ENCODE measurements at regions not wholly inside any gene's neighbourhood (a gene's known extent, or its start where the extent isn't known, plus 50 kb on each side); places are given as distances from the start of the nearest gene placed in this dataset.

DNA sequence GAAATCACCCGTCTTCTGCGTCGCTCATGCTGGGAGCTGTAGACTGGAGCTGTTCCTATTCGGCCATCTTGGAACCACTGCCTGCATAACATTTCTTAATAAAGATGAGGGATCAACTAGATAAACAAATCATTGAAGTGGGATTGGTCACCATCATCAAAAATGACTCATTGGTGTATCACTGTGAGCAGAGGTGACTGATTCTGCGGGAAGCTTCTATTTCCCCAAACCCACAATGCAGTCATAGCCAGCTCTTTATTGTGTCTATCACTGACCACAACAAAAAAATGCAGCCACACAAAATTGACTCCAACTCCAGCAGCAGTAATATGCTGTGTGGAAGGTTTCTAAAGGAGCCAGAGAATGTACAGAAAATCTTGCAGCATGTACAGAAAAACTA is 630.7 kb upstream of the HS6ST1 start:
- 100% methylated on average over 3 of the region's 5 CpGs for WGBS (ENCODE audit: insufficient coverage)
- no peaks in the 10 kb centered on the region for H3K4me1 ChIP-seq (ENCODE audit: control extremely low read depth in 1 of 4, control insufficient read depth in 4 of 4, insufficient read depth in 4 of 4, low read length in 3 of 4)

DNA sequence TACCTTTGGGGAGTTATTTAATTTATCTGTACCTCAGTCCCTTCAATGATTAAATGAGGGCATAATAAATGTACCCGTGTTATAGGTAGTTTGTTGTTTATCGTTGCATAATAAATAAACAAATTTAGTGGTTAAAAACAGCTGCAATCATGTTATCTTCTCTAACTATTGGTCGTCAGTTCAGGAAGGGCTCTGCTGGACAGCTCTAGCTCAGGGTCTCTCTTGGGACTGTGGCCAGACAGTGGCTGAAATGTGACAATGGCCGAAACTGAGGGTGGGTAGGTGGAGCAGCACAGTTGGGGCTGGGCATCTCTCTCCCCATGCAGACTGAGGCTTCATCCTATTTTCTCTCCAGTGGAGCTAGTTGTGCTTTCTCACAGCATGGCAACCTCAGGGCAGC is 632.1 kb upstream of the HS6ST1 start:
- Histone ChIP-seq H3K4me1 (ENCODE audit: control extremely low read depth in 1 of 4, control insufficient read depth in 4 of 4, insufficient read depth in 4 of 4, low read length in 3 of 4) (no peaks in the 10 kb centered on the region), H3K27ac (ENCODE audit: insufficient read depth in 1 of 2, low read depth in 1 of 2, low read length in 2 of 2, poor library complexity in 1 of 2, severe bottlenecking in 2 of 2) (no peak overlapping the region), H3K4me3 (ENCODE audit: control insufficient read depth in 1 of 7, extremely low read depth in 1 of 7, insufficient read depth in 4 of 7, low read depth in 2 of 7, low read length in 6 of 7) (no peak overlapping the region), H3K36me3 (ENCODE audit: control insufficient read depth in 4 of 4, insufficient read depth in 4 of 4, low read length in 3 of 4) (no peaks in the 10 kb centered on the region), H3K9me3 (ENCODE audit: control extremely low read depth in 1 of 5, control insufficient read depth in 4 of 5, insufficient read depth in 2 of 5, low read depth in 1 of 5, low read length in 4 of 5) (peaks cover 0 to 5% (median 0%) of the 10 kb centered on the region in 5 experiments), H3K27me3 (replicated peaks in 2 of 5; ENCODE audit: control insufficient read depth in 4 of 5, insufficient read depth in 5 of 5, low read length in 4 of 5) (no peaks in the 10 kb centered on the region)
- CTCF ChIA-PET = interaction anchor here (1.2 kb wide), 1 partner anchor 11 kb away, joined by 3 read pairs; no protein-coding TSS in a partner anchor
- DNase-seq = no peak
- POLR2A ChIA-PET = no interaction called here
- 56% methylated on average over 1 of the region's 4 CpGs for WGBS (ENCODE audit: insufficient coverage)

More for the DNA sequence above, 630.7 kb upstream of the HS6ST1 start:
- Histone ChIP-seq H3K27ac (ENCODE audit: insufficient read depth in 1 of 2, low read depth in 1 of 2, low read length in 2 of 2, poor library complexity in 1 of 2, severe bottlenecking in 2 of 2) (no peak overlapping the region), H3K27me3 (replicated peaks in 2 of 5; ENCODE audit: control insufficient read depth in 4 of 5, insufficient read depth in 5 of 5, low read length in 4 of 5) (no peaks in the 10 kb centered on the region), H3K4me3 (ENCODE audit: control insufficient read depth in 1 of 7, extremely low read depth in 1 of 7, insufficient read depth in 4 of 7, low read depth in 2 of 7, low read length in 6 of 7) (no peak overlapping the region), H3K36me3 (ENCODE audit: control insufficient read depth in 4 of 4, insufficient read depth in 4 of 4, low read length in 3 of 4) (no peaks in the 10 kb centered on the region), H3K9me3 (ENCODE audit: control extremely low read depth in 1 of 5, control insufficient read depth in 4 of 5, insufficient read depth in 2 of 5, low read depth in 1 of 5, low read length in 4 of 5) (peaks cover 0 to 5% (median 0%) of the 10 kb centered on the region in 5 experiments)
- CTCF ChIA-PET = no interaction called here
- POLR2A ChIA-PET = no interaction called here
- no peak for DNase-seq

DNA sequence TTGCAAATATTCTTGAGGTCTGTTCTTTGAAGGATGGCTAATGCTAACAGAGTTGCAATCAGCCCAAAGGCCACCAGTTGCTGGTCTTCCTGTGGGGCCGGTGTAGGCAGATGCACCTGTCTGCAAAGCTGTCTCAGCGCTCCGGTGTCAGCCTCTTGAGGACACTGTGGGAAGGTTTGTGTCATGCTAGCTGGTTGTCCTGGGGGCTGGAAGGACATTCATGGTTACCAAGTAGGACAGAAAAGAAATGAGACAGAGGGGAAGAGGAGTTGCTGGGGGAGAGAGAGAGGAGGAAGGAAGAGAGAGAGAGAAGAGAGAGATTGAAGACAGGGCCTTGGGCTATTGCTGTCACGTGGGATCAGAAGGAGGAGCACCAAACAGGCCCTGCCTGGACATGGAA is 639.6 kb upstream of the HS6ST1 start:
- DNase-seq = no peak
- no peak overlapping the region for H3K4me3 ChIP-seq (ENCODE audit: control insufficient read depth in 1 of 7, extremely low read depth in 1 of 7, insufficient read depth in 4 of 7, low read depth in 2 of 7, low read length in 6 of 7)
- 93% methylated on average over 4 of the region's 4 CpGs for WGBS (ENCODE audit: insufficient coverage)
- no peaks in the 10 kb centered on the region for H3K36me3 ChIP-seq (ENCODE audit: control insufficient read depth in 4 of 4, insufficient read depth in 4 of 4, low read length in 3 of 4)
- ChIA-PET CTCF (no interaction called here), POLR2A (no interaction called here)
- no peaks in the 10 kb centered on the region for H3K4me1 ChIP-seq (ENCODE audit: control extremely low read depth in 1 of 4, control insufficient read depth in 4 of 4, insufficient read depth in 4 of 4, low read length in 3 of 4)
- H3K27me3 ChIP-seq (replicated peaks in 2 of 5; ENCODE audit: control insufficient read depth in 4 of 5, insufficient read depth in 5 of 5, low read length in 4 of 5) = no peaks in the 10 kb centered on the region
- peaks cover 0 to 21% (median 7%) of the 10 kb centered on the region in 5 experiments for H3K9me3 ChIP-seq (ENCODE audit: control extremely low read depth in 1 of 5, control insufficient read depth in 4 of 5, insufficient read depth in 2 of 5, low read depth in 1 of 5, low read length in 4 of 5)
- H3K27ac ChIP-seq (ENCODE audit: insufficient read depth in 1 of 2, low read depth in 1 of 2, low read length in 2 of 2, poor library complexity in 1 of 2, severe bottlenecking in 2 of 2) = no peak overlapping the region

DNA sequence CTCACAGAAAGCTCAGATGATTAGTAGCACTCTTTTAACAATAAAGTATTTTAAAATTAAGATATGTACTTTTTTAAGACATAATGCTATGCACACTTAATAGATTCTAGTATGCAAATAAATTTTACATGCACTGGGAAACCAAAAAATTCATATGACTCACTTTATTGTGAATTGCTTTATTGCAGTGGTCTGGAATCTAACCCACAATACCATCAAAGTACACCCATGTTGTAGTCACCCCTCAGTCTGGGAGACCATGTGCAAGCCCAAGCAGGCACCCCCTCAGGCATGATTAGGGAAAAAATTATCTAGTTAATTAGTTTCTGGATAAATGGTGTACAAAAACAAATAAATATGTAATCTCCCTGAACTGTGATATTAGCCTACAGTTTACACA is 649.0 kb upstream of the HS6ST1 start:
- H3K9me3 ChIP-seq (ENCODE audit: control extremely low read depth in 1 of 5, control insufficient read depth in 4 of 5, insufficient read depth in 2 of 5, low read depth in 1 of 5, low read length in 4 of 5) = peaks cover 0 to 15% (median 1%) of the 10 kb centered on the region in 5 experiments
- ChIA-PET POLR2A (no interaction called here), CTCF (no interaction called here)
- no peak overlapping the region for H3K4me3 ChIP-seq (ENCODE audit: control insufficient read depth in 1 of 7, extremely low read depth in 1 of 7, insufficient read depth in 4 of 7, low read depth in 2 of 7, low read length in 6 of 7)
- H3K4me1 ChIP-seq (ENCODE audit: control extremely low read depth in 1 of 4, control insufficient read depth in 4 of 4, insufficient read depth in 4 of 4, low read length in 3 of 4) = no peaks in the 10 kb centered on the region
- DNase-seq = no peak
- H3K36me3 ChIP-seq (ENCODE audit: control insufficient read depth in 4 of 4, insufficient read depth in 4 of 4, low read length in 3 of 4) = no peaks in the 10 kb centered on the region
- H3K27ac ChIP-seq (ENCODE audit: insufficient read depth in 1 of 2, low read depth in 1 of 2, low read length in 2 of 2, poor library complexity in 1 of 2, severe bottlenecking in 2 of 2) = no peak overlapping the region
- peaks cover 0 to under 1% (median 0%) of the 10 kb centered on the region in 5 experiments for H3K27me3 ChIP-seq (replicated peaks in 2 of 5; ENCODE audit: control insufficient read depth in 4 of 5, insufficient read depth in 5 of 5, low read length in 4 of 5)

DNA sequence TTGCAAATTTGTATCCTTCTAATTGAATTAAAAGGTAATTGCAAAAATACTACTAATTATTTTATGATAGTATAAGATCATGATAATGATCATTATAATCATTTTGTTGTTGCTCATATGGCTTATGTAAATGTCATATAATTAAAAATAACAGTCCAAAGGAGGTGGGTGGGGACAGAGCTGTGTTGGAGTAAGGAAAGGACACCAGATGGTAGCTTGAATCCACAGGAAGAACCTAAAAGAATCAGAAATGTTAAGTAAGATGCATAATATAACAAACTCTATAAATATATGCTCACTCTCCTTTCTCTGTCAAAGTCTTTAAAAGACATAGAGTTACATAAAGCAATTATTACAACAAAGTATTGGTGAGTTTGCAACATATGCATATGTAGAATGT is 650.7 kb upstream of the HS6ST1 start:
- Histone ChIP-seq H3K4me3 (ENCODE audit: control insufficient read depth in 1 of 7, extremely low read depth in 1 of 7, insufficient read depth in 4 of 7, low read depth in 2 of 7, low read length in 6 of 7) (no peak overlapping the region), H3K4me1 (ENCODE audit: control extremely low read depth in 1 of 4, control insufficient read depth in 4 of 4, insufficient read depth in 4 of 4, low read length in 3 of 4) (no peaks in the 10 kb centered on the region), H3K36me3 (ENCODE audit: control insufficient read depth in 4 of 4, insufficient read depth in 4 of 4, low read length in 3 of 4) (no peaks in the 10 kb centered on the region), H3K27ac (ENCODE audit: insufficient read depth in 1 of 2, low read depth in 1 of 2, low read length in 2 of 2, poor library complexity in 1 of 2, severe bottlenecking in 2 of 2) (no peak overlapping the region), H3K9me3 (ENCODE audit: control extremely low read depth in 1 of 5, control insufficient read depth in 4 of 5, insufficient read depth in 2 of 5, low read depth in 1 of 5, low read length in 4 of 5) (no peaks in the 10 kb centered on the region), H3K27me3 (replicated peaks in 2 of 5; ENCODE audit: control insufficient read depth in 4 of 5, insufficient read depth in 5 of 5, low read length in 4 of 5) (peaks cover 0 to 2% (median 0%) of the 10 kb centered on the region in 5 experiments)
- CTCF ChIA-PET = no interaction called here
- no peak for DNase-seq
- POLR2A ChIA-PET = no interaction called here

DNA sequence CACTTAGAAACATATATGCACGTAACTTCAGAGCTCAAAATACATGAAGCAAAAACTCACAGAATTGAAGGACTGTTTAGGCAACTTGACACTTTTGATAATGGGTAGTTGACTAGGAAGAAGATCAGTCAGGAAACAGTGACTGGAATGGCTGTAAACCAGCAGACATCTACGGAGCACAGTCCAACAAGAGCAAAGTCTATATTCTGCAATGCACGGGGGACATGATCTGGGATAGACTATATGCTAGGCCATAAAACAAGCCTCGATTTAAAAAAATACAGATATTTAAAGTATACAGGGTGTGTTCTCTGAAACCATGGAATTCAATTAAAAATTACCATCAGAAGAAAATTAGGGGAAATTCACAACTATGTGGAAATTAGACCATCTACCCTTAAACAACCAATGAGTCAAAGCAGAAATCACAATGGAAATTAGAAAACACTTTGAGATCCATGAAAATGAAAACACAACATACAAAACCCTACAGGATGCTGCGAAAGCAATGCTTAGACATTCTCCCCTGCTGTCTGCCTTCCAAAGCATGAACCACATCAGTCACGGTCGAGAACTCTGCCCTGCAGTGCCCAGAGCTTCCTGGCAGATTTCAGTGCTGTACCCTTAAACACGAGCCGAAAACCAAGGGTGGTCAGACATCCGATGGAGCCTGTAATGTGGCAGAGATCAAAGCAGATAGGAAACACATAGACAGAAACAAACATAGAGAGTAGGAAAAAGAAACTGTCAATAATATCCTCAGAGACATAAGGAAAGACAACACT is 651.9 kb upstream of the HS6ST1 start:
- Histone ChIP-seq H3K4me1 (ENCODE audit: control extremely low read depth in 1 of 4, control insufficient read depth in 4 of 4, insufficient read depth in 4 of 4, low read length in 3 of 4) (no peaks in the 10 kb centered on the region), H3K27ac (ENCODE audit: insufficient read depth in 1 of 2, low read depth in 1 of 2, low read length in 2 of 2, poor library complexity in 1 of 2, severe bottlenecking in 2 of 2) (no peak overlapping the region), H3K4me3 (ENCODE audit: control insufficient read depth in 1 of 7, extremely low read depth in 1 of 7, insufficient read depth in 4 of 7, low read depth in 2 of 7, low read length in 6 of 7) (no peak overlapping the region), H3K9me3 (ENCODE audit: control extremely low read depth in 1 of 5, control insufficient read depth in 4 of 5, insufficient read depth in 2 of 5, low read depth in 1 of 5, low read length in 4 of 5) (no peaks in the 10 kb centered on the region), H3K36me3 (ENCODE audit: control insufficient read depth in 4 of 4, insufficient read depth in 4 of 4, low read length in 3 of 4) (no peaks in the 10 kb centered on the region), H3K27me3 (replicated peaks in 2 of 5; ENCODE audit: control insufficient read depth in 4 of 5, insufficient read depth in 5 of 5, low read length in 4 of 5) (peaks cover 0 to 2% (median 0%) of the 10 kb centered on the region in 5 experiments)
- CTCF ChIA-PET = no interaction called here
- no peak for DNase-seq
- POLR2A ChIA-PET = no interaction called here
- WGBS (ENCODE audit: insufficient coverage) = 87% methylated on average over 4 of the region's 10 CpGs

DNA sequence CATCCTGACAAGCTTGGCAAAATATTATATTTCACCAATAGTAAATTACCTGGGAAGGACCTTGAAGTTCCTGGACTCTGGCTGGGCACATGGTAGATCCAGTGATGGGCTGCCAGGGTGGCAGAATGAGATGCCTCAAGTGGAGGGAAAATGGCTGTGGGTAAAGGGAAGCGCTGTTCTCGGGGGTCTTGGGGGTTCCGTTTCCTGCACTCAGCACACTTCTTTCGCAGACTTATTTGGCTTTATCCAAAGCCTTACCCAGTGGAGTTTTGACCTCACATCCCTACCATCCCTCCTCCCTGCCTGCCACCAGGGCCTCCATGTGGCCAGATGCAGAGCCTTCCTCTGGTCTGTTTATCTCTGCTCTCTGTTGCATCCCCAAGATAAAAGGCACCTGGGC is 654.9 kb upstream of the HS6ST1 start:
- no peaks in the 10 kb centered on the region for H3K36me3 ChIP-seq (ENCODE audit: control insufficient read depth in 4 of 4, insufficient read depth in 4 of 4, low read length in 3 of 4)
- H3K27ac ChIP-seq (ENCODE audit: insufficient read depth in 1 of 2, low read depth in 1 of 2, low read length in 2 of 2, poor library complexity in 1 of 2, severe bottlenecking in 2 of 2) = no peak overlapping the region
- POLR2A ChIA-PET = no interaction called here
- no peaks in the 10 kb centered on the region for H3K4me1 ChIP-seq (ENCODE audit: control extremely low read depth in 1 of 4, control insufficient read depth in 4 of 4, insufficient read depth in 4 of 4, low read length in 3 of 4)
- H3K4me3 ChIP-seq (ENCODE audit: control insufficient read depth in 1 of 7, extremely low read depth in 1 of 7, insufficient read depth in 4 of 7, low read depth in 2 of 7, low read length in 6 of 7) = no peak overlapping the region
- whole genome bisulfite sequencing (ENCODE audit: insufficient coverage) = 94% methylated on average over 4 of the region's 4 CpGs
- H3K9me3 ChIP-seq (ENCODE audit: control extremely low read depth in 1 of 5, control insufficient read depth in 4 of 5, insufficient read depth in 2 of 5, low read depth in 1 of 5, low read length in 4 of 5) = no peaks in the 10 kb centered on the region
- CTCF ChIA-PET = no interaction called here
- H3K27me3 ChIP-seq (replicated peaks in 2 of 5; ENCODE audit: control insufficient read depth in 4 of 5, insufficient read depth in 5 of 5, low read length in 4 of 5) = peaks cover 0 to 6% (median 0%) of the 10 kb centered on the region in 5 experiments
- no peak for DNase-seq
